IPS DF 19.7 (cell line): ENCODE measurements at regions not wholly inside any gene's neighbourhood (a gene's known extent, or its start where the extent isn't known, plus 50 kb on each side); places are given as distances from the start of the nearest gene placed in this dataset.
"Not testable (repeated sequence)": the region's sequence is repeated elsewhere in the genome, so short reads cannot be mapped to it uniquely, and the experiment has no call there.

Source experiments
- DNase-seq: peaks from one replicate; pipeline ENCODE4 v3.0.0-alpha.2; 2013; ENCODE audit warnings: low read depth, low spot score

DNA sequence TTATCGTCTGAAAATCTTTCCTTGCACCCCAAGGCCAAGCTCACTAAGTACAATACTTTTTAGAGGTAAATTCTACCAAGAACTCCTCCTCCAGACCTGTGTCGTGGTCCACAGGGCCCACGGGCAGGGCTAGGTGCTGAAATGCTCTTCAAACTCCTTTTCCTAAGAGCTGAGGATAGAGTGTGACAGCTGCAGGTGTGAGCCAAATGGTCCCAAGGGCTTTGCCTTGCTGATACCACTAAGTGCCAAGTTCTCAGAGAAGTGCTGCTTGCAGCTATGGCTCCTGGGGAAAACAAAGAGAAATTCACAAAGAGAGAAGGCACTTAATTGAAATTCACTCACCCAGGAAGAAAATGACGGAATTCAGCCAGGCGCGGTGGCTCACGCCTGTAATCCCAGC lies 868.9 kb upstream of the AUTS2 start:
- DNase-seq: no peak

DNA sequence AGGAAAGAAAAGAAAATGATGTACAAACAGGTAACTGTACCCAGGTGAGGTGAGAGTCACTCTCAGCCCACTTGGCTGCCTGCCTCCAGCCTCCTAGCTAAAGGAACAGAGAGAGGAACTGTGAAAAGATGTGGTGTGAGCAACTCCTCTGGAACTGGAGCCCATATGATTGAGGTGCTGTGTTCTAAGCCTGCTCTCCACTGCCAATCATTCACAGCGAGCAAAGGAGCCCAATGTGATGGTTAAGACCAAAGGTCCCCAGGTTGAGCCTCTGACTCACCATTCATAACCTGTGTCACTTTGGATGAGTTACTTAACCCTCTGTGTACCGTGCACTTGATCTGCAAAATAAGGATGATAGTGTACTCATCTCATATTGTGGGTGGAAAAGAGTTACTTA lies 868.1 kb upstream of the AUTS2 start:
- no peak for DNase-seq

DNA sequence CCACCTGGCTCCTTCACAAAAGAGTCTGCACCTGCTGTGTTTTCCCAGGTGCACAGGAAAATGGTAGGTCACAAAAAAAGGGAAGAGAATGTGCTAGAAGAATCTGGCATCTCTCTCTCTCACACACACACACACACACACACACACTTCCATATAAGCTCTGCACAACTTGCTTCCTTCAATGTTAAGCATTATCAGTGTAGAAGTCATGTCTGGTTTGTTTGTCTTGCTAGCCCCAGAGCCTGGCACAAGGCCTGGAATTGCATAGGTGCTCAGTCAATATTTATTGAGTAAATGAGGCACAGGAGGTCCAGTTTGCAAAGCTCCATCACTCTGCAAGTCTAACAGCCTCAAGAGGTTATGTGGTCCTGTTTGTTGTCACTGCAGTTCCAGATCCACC lies 867.3 kb upstream of the AUTS2 start:
- no peak for DNase-seq

DNA sequence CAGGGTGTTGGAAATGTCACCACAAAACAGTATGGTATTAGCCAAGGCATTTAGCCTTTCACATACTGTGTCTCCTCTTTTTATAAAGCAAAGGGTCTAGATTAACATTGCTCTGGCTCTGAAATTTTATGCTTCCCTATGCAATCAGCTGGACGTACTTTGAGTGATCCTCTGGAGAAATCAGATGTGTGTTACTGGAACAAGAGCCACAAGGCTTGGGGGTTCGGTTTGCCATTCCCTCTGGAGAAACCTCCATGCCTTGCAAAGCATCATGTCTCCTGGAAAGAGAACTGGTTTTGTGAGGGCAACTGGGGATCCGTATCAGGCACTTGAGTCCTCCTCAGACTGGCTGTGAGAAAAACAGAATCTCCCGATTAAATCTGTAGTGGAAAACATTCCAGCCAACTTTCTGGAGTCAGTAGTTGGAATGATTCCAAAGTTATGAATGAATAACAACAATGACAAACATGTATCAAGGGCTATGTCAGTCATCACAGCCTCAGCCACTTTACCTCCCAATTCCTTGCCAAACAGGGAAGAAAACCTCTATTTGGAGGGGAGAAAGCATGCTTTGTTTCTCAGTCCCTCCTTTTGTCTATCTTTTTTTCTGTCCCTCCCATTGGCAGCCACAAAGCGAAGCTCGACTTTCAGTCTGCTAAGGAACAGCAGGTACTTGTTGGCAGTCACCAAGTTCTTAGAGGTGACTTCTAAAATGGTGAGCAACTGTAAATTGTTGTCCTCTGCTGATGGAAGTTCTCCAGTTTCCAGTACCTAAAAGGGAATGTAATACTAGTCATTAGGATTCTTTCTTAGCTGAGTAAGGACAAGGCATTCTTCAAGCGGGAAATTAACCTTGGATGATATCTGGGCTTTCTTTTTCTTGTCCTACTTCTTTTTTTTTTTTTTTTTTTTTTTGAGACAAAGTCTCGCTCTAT lies 864.8 kb upstream of the AUTS2 start:
- DNase-seq: no peak

DNA sequence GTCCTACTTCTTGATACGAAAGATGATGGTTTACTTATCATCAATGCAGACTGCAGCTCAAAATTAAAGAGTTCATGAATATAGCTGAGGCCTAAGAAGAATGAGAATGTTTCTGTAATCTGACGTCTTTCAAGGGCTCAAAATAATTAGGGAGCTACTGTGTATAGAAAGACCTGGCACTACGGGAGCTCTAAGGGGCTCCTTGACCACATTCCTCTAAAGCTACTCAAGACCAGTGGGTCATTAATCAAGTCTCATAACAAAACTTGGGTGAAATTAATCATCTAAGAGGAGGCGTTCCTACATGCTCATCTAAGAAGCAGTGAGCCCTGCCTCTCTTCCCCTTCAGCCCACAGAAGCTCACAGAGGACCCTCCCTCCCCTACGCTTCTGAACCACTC lies 863.8 kb upstream of the AUTS2 start:
- DNase-seq: no peak

DNA sequence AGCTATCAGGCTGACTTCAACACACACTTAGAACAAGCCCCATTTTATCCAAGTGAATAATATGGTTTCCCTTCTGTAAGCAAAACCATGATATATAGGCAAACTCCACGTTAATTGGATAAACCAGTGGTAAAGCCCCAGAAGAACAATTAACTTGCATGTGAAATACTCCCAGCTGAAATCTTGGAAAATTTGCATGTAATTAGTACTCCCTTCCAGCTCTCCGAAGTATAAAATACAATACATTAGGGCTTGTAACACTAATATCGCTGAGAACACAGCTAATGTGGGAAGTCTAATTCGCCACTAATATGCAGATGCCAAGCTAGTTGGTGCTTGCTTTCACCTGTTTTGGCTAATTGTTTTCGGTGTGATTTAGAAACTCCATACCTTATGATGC lies 859.0 kb upstream of the AUTS2 start:
- DNase-seq: no peak

DNA sequence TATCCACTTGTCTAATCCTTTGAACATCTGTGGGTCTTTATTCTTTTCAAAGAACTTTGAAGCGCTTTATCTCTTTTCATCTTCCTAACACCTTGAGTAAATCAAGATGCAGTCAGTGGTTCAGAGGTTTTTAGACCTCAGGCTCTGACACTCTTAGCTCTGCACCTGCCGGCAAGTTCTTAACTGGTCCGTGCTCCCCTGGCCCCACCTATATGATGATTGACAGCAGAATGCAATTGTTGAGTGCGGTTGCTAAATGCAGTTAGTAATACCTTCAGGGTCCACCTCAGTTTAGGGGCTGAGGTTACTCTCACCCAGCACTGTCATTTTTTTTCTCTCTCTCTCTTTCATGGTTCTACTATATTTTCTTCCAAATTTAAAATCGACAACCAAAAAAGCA lies 854.2 kb upstream of the AUTS2 start:
- no peak for DNase-seq

DNA sequence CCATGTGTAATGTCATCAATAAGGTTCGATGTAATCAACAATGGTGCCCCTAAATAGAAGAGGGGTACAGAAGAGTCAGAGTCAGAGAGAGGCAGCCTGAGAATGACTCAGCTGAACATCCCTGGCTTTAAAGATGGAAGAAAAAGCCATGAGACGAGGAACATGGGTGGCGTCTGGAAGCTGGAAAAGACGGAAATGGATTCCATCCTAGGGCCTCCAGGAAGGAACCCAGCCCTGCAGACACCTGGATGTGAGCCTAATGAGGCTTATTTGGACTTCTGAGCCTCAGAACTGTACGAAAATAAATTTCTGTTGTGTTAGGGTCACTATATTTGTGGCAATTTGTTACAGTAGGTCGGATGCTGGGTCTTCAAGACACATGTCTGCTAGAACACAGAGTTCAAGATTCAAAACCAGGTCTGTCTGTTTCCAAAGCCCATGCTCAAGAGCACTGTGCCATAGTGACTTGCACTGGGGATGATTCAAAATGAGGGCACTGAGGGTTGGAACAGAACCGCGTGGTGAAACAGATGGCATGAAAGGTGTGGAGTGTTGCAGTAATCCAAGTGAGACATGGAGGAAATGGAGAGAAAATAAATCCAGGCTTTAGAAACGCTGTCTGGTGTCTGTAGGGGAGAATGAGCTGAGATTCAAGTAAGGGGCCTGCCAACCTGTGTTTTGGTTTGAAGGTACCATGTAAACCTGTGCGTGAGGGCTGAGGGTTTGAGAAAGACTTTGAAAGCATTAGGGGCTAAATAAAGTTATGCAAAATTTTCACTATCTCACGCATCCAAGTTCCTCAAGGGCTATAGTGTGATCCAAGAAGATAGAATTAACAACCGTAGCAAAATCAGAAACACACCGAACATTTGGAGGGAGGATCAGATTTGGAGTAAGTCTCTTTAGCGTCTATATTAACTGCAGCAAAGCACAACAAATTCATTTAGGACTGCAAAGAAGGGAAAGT lies 849.1 kb upstream of the AUTS2 start:
- DNase-seq: no peak

DNA sequence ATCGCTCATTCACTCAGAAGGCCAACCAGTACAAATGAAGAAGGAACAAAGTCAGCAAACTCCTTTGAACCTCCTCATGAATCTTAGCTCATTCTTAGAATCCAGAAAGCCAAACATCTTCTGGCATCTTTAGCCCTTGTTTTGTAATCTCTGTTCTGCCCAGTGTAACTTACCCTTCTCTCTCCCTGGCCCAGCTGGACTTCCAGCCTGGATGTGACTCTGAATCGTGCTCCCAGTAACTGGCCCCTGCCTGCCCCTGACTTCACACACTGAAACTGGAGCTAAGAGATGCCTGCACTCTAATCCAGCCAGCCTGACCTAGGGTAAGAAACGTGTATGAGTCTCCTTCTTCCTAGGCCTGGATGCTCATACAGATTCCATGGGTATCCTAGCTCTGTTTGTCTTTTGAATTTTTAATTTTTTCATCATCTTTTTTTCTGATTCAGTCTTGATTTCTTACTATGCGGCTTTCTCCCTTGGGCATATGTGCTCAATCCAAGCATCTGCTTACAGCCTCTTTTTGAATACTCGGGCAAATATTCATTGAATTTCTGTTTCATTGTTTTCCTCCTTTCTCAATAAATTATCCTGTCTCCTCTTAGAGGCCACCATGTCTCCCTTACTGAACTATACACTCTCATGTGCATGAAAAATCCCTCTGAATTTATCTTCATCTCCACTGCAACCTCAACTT lies 845.6 kb upstream of the AUTS2 start:
- DNase-seq: no peak

DNA sequence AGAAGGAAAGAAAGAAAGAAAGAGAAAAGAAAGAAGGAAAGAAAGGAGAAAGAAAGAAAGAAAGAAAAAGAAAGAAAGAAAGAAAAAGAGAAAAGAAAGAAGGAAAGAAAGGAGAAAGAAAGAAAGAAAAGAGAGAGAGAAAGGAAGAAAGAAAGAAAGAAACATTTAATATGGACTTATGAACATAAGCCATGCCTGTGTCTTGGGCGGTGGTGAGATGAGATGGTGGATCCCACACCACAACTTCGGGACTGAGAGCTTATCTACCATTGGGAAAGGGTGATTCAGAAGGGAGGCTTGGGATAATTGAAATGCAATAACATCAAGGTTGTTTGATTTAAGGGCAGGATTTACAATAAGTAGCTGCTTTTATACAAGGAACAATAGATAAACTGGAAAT lies 843.9 kb upstream of the AUTS2 start:
- no peak for DNase-seq

DNA sequence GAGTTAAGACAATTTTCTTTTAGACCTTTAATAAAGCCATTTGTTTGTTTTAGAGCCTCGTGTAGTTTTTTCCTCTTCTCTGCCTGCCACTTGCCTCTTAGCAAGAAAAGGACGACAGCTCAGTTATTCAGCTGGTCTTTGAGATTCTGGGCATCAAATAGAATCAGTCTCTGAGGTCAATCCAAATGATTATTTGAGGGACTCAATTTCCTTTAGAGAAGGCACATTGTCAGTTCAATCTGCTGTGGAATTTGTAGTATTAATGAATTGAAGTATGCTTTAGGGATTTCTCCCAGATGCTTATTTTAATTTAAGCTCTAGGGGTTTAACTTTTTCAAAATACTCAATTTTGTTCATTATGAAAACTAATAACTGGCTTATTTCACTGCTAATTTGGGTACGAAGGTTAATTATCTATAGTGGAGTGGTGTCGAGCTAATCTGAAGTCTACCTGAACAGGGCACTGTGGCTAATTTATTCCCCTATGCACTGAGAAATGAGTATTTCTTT lies 841.2 kb upstream of the AUTS2 start:
- no peak for DNase-seq

DNA sequence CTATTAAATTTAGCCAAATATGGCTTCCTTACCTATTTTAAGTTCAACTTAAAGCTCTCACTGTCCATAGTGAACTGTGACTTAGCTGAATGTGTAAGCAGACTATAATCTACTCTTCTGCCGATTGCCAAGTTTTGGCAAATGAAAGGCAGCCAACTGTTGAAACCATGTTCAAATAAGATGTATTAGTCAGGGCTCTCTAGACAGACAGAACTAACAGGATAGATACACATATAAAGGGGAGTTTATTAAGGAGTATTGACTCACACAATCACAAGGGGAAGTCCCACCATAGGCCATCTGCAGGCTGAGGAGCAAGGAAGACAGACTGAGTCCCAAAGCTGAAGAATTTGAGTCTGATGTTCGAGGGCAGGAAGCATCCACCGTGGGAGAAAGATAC lies 837.7 kb upstream of the AUTS2 start:
- DNase-seq: no peak

DNA sequence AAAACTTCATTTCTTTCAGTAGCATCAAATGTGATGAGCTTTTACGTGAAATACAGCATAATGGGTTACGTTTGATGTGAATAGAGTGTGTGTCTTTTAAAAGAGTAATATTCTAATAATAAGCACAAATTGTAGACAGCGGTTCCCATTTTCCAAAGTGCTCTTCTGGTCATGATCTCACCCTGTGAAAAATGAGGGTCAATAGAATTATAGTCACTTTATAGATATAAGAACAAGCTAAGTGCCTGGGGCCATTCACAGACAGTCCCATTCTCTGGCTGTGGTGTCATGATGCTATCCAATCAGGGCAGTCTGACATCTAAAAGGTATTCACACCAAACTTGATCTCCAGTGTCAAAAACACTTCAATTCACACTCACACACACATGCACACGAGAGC lies 830.8 kb upstream of the AUTS2 start:
- no peak for DNase-seq

DNA sequence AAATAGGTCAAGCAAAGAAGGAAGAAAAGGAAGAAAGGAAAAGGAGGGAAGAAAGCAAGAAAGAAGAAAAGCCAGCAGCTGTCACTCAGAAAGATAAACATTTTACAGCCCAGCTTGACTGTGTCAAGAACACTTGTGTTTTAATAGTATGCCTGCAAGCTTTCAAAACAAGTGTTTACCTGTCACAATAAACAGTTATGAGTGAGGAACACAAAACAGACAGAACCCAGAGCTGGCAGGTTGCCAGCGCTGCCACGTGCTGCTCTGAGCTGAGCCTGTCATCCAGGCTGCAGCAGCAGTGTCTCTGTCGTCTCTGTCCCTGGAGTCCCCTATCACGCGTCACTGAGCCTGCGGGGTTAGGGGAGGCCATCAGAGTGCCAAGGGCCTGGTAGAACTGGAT lies 827.6 kb upstream of the AUTS2 start:
- no peak for DNase-seq

DNA sequence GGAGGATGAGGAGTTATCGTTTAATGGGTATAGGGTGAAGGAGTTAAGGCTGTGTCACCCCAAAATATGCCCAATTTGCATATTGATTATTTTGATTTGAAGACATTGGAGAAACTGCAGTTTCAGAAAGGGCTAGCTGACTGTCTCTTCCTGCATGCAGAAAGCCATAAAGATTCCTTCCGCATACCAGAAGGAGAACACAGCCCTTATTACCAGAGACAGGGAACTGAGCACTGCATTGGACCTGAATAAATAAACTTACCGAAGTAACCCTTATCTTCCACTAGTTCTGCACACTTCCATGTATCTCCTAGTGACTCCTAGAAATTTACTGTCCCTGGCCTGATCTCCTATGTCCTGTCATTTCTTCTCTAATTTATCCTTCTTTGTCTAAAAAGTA lies 821.9 kb upstream of the AUTS2 start:
- DNase-seq: no peak

DNA sequence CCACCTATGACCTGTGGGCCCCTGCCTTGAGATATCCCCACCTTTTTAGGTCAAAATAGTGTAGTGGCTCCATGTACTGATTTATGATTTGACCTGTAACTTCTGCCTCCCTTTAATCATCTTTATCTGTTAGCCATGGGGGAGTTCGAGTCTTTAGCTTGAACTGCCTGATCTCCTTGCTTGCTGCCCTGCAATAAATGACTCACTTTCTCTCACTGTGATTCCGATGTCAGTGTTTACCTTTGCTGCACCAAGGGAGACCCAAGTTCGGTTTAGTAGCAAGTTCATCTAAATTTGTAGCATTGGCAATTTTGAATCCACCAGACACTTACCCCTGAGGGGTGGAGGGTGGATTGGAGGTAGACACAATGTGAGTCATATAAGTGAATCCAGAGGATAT lies 814.6 kb upstream of the AUTS2 start:
- no peak for DNase-seq

DNA sequence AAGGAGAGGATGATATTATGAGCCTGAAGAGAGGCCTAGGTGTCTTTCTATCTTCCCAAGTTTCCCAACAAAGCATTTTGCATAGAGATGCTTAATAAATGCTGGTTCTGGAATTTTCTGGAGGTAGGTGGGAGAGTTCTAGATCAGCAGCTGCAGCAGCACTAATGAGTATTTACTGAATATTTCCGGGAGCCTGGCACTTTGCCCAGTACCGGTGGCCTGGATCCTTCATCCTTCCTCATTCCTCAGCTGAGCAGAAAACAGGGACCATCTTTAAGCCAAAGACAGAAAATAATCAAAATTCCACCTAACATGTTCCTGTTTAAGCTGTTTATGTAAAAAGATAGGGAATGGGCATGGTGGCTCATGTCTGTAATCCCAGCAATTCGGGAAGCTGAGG lies 813.2 kb upstream of the AUTS2 start:
- DNase-seq: no peak

DNA sequence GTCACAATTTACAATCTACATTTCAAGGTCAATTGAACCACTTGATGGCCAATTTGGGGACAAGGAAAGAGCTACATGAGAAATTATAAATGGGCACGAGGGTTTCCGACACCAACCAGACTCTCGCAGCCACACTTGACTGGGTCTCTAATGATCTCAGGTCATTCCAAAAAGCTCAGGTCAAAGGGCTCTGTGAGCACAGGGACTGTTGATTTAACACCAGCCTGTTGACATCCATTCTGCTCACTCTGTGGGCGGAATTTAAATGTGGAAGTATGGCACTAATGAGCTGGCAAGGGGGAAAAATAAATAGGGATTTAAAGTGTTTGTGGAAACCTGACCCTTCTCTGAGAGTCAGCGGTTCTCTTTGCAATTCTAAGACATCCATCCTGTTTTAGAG lies 810.7 kb upstream of the AUTS2 start:
- no peak for DNase-seq

DNA sequence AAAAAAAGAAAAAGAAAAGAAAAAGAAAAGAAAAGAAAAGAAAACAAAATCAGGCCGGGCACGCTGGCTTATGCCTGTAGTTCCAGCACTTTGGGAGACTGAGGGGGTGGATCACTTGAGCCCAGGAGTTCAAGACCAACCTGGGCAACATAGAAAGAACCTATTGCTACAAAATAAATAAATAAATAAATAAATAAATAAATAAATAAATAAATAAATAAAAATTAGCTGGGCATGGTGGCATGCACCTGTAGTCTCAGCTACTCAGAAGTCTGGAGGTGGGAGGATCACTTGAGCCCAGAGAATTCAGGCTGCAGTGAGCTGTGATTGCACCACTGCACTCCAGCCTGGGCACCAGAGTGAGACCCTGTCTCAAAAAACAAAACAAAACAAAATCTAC lies 809.7 kb upstream of the AUTS2 start:
- not testable (repeated sequence) for DNase-seq

DNA sequence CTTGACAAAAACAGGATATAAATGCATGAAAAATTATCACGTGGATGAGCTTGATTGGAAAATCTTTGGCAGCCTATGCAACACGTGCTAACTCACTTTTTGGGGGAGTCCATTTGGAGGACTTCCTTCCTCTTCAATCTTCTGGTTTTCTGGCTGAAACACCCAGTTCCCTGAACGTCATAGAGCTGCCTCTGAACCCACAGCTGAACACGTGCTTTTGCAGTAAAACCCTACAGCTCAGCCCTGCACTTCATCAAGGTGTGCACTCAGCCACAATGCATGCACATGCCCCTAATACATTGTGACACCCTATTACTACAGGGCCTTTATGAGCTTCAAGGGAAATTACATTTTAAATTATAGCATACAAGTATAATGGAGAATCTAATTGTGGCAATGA lies 808.7 kb upstream of the AUTS2 start:
- no peak for DNase-seq

DNA sequence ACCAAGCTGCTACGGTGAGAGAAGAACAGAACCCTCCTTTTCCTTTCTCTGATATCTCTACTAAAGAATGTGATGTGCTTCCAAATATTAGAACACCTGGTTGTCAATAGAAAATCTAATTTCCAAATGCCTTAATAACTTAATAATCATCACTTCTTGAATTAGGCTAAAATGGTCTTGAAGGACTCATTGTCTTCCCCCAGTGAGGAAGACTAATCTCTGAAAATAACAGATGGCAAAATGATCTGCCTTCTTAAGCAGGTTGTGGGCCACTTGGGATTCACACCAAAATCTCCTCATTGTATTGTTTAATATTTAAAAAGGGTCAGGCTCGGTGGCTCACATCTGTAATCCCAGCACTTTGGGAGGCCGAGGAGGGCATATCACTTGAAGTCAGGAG lies 805.9 kb upstream of the AUTS2 start:
- no peak for DNase-seq

DNA sequence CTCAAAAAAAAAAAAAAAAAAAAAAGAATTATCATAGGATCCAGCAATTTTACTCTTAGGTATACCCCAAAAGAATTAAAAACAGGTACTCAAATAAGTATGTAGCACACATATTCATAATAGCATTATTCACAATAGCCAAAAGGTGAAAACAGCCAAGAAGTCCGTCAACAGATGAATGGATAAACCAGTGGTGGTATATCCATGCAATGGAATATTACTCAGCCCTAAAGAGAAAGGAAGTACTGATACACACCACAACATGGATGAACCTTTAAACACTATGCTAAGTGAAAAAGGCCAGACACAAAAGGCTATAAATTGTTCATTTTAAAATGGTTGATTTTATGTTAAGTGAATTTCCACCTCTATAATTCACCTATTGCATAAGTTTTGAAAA lies 804.8 kb upstream of the AUTS2 start:
- no peak for DNase-seq
